ENCODE measurements at regions not wholly inside any gene's neighbourhood (a gene's known extent, or its start where the extent isn't known, plus 50 kb on each side); places are given as distances from the start of the nearest gene placed in this dataset.

GRCh38 chr10:77696584-77696983 lies 59.0 kb upstream of the KCNMA1 start:
- Mint-ChIP-seq H3K9me3 (no peaks in the 10 kb centered on the region), H3K27me3 (ENCODE audit: insufficient read depth, low read depth, poor library complexity) (peaks cover 4% of the 10 kb centered on the region), H3K36me3 (ENCODE audit: low read depth) (no peaks in the 10 kb centered on the region), H3K4me3 (no peak overlapping the region), H3K4me1 (peaks cover 13% of the 10 kb centered on the region), H3K27ac (no peak overlapping the region)
- Histone ChIP-seq H3K4me3 (no peak overlapping the region), H3K27ac (ENCODE audit: low read depth) (no peak overlapping the region), H3K79me2 (replicated peaks; ENCODE audit: insufficient read depth) (no peaks in the 10 kb centered on the region), H3K27me3 (ENCODE audit: insufficient read depth) (no peaks in the 10 kb centered on the region), H3K36me3 (ENCODE audit: insufficient read depth) (no peaks in the 10 kb centered on the region), H4K20me1 (replicated peaks; ENCODE audit: insufficient read depth) (no peaks in the 10 kb centered on the region), H3K4me1 (ENCODE audit: insufficient read depth) (peaks cover 12% of the 10 kb centered on the region; the same call in 1 of the 2 replicates), H3K9me2 (ENCODE audit: insufficient read depth) (no peaks in the 10 kb centered on the region), H3F3A (replicated peaks; ENCODE audit: low read depth) (no peaks in the 10 kb centered on the region), H2AFZ (no peak overlapping the region), H3K4me2 (no peak overlapping the region)
- ATAC-seq (no peak), DNase-seq (ENCODE audit: low spot score) (no peak)
- TF ChIP-seq CTCF (conservative IDR thresholded peaks at IDR 0.05; ENCODE audit: low read depth in 2 of 2) (no peak), ETS1 (IDR thresholded peaks at IDR 0.05) (no peak), NANOG (IDR thresholded peaks at IDR 0.05; ENCODE audit: borderline replicate concordance) (no peak), EZH2 (IDR thresholded peaks at IDR 0.05; ENCODE audit: low read depth, unreplicated experiment) (no peak)

GRCh38 chr10:77695186-77695585 lies 57.6 kb upstream of the KCNMA1 start:
- H3K4me1 Mint-ChIP-seq, result peaks cover 13% of the 10 kb centered on the region
- Histone ChIP-seq H2AFZ (no peak overlapping the region), H4K20me1 (replicated peaks; ENCODE audit: insufficient read depth) (no peaks in the 10 kb centered on the region), H3K27me3 (ENCODE audit: insufficient read depth) (no peaks in the 10 kb centered on the region), H3F3A (replicated peaks; ENCODE audit: low read depth) (no peaks in the 10 kb centered on the region), H3K4me2 (no peak overlapping the region), H3K4me1 (ENCODE audit: insufficient read depth) (peaks cover 12% of the 10 kb centered on the region; the same call in 1 of the 2 replicates), H3K79me2 (replicated peaks; ENCODE audit: insufficient read depth) (no peaks in the 10 kb centered on the region), H3K9me2 (ENCODE audit: insufficient read depth) (no peaks in the 10 kb centered on the region), H3K27ac (ENCODE audit: low read depth) (no peak overlapping the region), H3K36me3 (ENCODE audit: insufficient read depth) (no peaks in the 10 kb centered on the region), H3K4me3 (no peak overlapping the region)
- H3K36me3 Mint-ChIP-seq (ENCODE audit: low read depth), result no peaks in the 10 kb centered on the region
- ATAC-seq, result no peak
- peaks cover 4% of the 10 kb centered on the region for H3K27me3 Mint-ChIP-seq (ENCODE audit: insufficient read depth, low read depth, poor library complexity)
- H3K9me3 Mint-ChIP-seq, result no peaks in the 10 kb centered on the region
- H3K4me3 Mint-ChIP-seq, result no peak overlapping the region
- DNase-seq (ENCODE audit: low spot score), result no peak
- no peak overlapping the region for H3K27ac Mint-ChIP-seq
- TF ChIP-seq EZH2phosphoT487 (IDR thresholded peaks at IDR 0.05; ENCODE audit: unreplicated experiment) (no peak), ZNF462 (CRISPR knock-in tag; IDR thresholded peaks at IDR 0.05) (no peak), CTCF (conservative IDR thresholded peaks at IDR 0.05; ENCODE audit: low read depth in 2 of 2) (no peak), ZNF331 (CRISPR knock-in tag; IDR thresholded peaks at IDR 0.05; ENCODE audit: low read depth) (no peak), POLR2AphosphoS5 (IDR thresholded peaks at IDR 0.05; ENCODE audit: low read depth) (no peak)

Measured in GM23338 (cell line).